Fibroblast of lung (primary cell): ENCODE measurements at regions not wholly inside any gene's neighbourhood (a gene's known extent, or its start where the extent isn't known, plus 50 kb on each side); places are given as distances from the start of the nearest gene placed in this dataset.

Source experiments
- EZH2 ChIP-seq: IDR thresholded peaks from 2 replicates; pipeline ENCODE4 v1.5.1; 2012; ENCODE audit warnings: low read length, control low read depth, mild to moderate bottlenecking; ENCODE audit errors: missing control alignments
- TF ChIP-seq, protein P1 (sequence below), 2 donors: IDR thresholded peaks in 1 of 2; conservative IDR thresholded peaks in 1 of 2; 1 replicate in 1 of 2; 2 replicates in 1 of 2; pipeline ENCODE4 v1.5.1; 2011 to 2012; ENCODE audit warnings: low read length in 2 of 2, control low read depth in 1 of 2, inconsistent platforms in 1 of 2, low read depth in 1 of 2, mild to moderate bottlenecking in 1 of 2

DNA sequence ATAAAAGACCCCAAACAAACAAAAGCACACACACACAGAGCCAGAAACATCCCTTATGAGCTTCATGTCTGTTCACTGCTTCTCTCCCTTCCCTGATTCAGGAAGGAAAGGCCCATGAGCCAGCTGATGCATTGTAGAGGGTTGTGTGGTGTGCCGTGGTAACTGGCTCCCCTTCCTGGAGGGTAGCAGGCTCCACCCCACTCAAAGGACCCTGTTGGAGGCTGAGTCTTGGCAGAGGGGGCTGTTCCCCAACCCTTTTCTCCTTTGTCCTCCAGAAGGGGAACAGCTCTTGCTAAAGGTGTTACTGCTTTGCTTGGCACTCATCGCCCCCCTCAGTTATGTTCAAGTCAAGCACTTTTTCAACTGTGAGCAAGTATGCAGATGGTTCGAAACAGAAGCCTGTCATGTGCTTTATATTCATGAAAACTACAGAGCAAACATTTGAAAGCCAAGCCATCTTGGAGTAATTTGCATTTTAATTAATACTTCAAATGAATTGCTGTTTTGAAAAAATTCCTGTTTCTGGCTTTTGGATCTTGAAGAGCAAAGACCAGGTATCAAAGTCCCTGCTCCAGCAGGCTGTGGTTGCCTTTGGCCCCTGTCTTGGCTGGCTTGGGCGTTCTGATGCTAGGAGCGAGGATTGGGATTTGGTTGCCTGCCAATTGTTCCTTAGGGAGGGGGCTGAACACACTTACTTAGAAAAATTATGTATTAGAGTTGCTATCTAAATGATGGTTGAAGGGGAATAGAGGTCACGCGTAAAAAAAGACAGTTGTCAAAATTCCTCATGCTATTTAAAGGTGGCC is 267.8 kb downstream of the TSN start:
- TF ChIP-seq, protein P1, sequence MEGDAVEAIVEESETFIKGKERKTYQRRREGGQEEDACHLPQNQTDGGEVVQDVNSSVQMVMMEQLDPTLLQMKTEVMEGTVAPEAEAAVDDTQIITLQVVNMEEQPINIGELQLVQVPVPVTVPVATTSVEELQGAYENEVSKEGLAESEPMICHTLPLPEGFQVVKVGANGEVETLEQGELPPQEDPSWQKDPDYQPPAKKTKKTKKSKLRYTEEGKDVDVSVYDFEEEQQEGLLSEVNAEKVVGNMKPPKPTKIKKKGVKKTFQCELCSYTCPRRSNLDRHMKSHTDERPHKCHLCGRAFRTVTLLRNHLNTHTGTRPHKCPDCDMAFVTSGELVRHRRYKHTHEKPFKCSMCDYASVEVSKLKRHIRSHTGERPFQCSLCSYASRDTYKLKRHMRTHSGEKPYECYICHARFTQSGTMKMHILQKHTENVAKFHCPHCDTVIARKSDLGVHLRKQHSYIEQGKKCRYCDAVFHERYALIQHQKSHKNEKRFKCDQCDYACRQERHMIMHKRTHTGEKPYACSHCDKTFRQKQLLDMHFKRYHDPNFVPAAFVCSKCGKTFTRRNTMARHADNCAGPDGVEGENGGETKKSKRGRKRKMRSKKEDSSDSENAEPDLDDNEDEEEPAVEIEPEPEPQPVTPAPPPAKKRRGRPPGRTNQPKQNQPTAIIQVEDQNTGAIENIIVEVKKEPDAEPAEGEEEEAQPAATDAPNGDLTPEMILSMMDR (conservative IDR thresholded peaks at IDR 0.05 in 1 of 2, IDR thresholded peaks at IDR 0.05 in 1 of 2; ENCODE audit: low read depth in 1 of 2, low read length in 2 of 2) = no peak
- TF ChIP-seq EZH2 = no peak
